Esophagus muscularis mucosa (tissue), 4 donors: ENCODE measurements at regions not wholly inside any gene's neighbourhood (a gene's known extent, or its start where the extent isn't known, plus 50 kb on each side); places are given as distances from the start of the nearest gene placed in this dataset.

Source experiments
- DNase-seq: peaks from one replicate; pipeline ENCODE4 v3.0.0-alpha.2; 2017; ENCODE audit errors: extremely low spot score
- H3K27ac ChIP-seq, 4 donors: fragments of 200-600 bp; sonication (generic); replicated peaks in 1 of 4; 1 replicate in 3 of 4; 2 replicates in 1 of 4; pipeline ENCODE4 v1.5.1; 2016 to 2019; ENCODE audit warnings: mild to moderate bottlenecking in 1 of 4
- H3K27me3 ChIP-seq, 4 donors: fragments of 200-600 bp; sonication (generic); one replicate each; pipeline versions ENCODE4 v1.5.1 to v1.6.0; 2016 to 2019
- H3K36me3 ChIP-seq, 4 donors: fragments of 200-600 bp; sonication (generic); one replicate each; pipeline ENCODE4 v1.5.1; 2016 to 2019
- H3K4me1 ChIP-seq, 4 donors: fragments of 200-600 bp; sonication (generic); one replicate each; pipeline ENCODE4 v1.5.1; 2016 to 2019
- H3K4me3 ChIP-seq, 4 donors: fragments of 200-600 bp; sonication (generic); 1 replicate in 2 of 4; 2 replicates in 2 of 4; pipeline ENCODE4 v1.5.1; 2016 to 2019; ENCODE audit warnings: mild to moderate bottlenecking in 4 of 4, moderate library complexity in 1 of 4
- H3K9me3 ChIP-seq, 4 donors: fragments of 200-600 bp; sonication (generic); 1 replicate in 3 of 4; 2 replicates in 1 of 4; pipeline ENCODE4 v1.5.1; 2016 to 2019
- EP300 ChIP-seq: sonication (generic); formaldehyde crosslinking; IDR thresholded peaks from one replicate; pipeline ENCODE4 v1.6.1; 2017; ENCODE audit warnings: antibody characterized with exemption
- POLR2A ChIP-seq: fragments of 450-650 bp; IDR thresholded peaks from one replicate; pipeline ENCODE4 v1.6.1; 2017; ENCODE audit warnings: antibody characterized with exemption, moderate library complexity, mild to moderate bottlenecking, low read depth
- POLR2AphosphoS5 ChIP-seq, 2 donors: sonication (generic); formaldehyde crosslinking; IDR thresholded peaks; one replicate each; pipeline ENCODE4 v1.6.1; 2017; ENCODE audit warnings: antibody characterized with exemption in 2 of 2
- WGBS: methylation state at CpG from one replicate; pipeline ENCODE4 v1.1.5; 2018; 5-methylcytosine and 5-hydroxymethylcytosine counted together
- intact Hi-C: fragments of 100-400 bp; cut with DNase I; formaldehyde crosslinking; loops from one replicate; pipeline ENCODE4 v1.15.1; 2023
- TF ChIP-seq, protein P1 (sequence below), 3 experiments: fragments of 200-600 bp in 2 of 3; fragments of 450-650 bp in 1 of 3; sonication (generic) in 2 of 3; IDR thresholded peaks; one replicate each; pipeline ENCODE4 v1.5.1; 2017 to 2019; ENCODE audit warnings: antibody characterized with exemption in 3 of 3, mild to moderate bottlenecking in 2 of 3, moderate library complexity in 1 of 3

DNA sequence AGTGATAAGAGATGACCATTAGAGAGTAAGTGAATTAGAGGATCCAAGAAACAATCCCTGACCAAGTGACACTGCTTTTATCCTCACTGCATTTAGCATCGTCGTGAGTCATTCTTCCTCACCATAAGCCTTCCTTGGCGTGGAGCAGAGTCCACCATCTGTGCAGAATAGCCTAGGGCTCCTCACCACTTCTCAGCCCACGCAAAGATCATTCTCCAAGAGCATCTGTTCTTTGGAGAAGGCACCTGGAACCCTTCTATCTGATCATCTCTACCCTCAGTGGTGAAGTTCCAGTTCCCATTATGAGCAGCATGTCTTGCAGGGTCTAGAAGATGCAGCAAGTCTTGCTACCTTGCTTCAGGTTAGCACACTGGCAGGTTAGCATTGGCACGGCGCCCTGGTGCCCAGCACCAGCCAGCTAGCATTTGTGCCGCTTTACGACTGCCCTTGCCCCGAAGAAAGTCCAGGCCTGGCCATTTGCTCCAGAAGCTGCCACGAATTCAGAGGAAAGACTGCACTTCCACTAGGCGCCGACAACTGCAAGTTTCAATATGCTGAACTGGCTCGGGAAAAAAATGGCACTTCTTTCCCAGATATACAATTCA is 225.8 kb downstream of the TTC32 start:
- intact Hi-C loops = no loop called here
- H3K4me3 ChIP-seq = no peak overlapping the region
- no peaks in the 10 kb centered on the region for H3K9me3 ChIP-seq
- H3K36me3 ChIP-seq = no peaks in the 10 kb centered on the region
- 92% methylated on average over 12 of the region's 13 CpGs for WGBS
- H3K4me1 ChIP-seq = peaks cover 0 to 9% (median 0%) of the 10 kb centered on the region in 4 donors
- H3K27ac ChIP-seq = no peak overlapping the region
- TF ChIP-seq EP300 (no peak), POLR2AphosphoS5 (IDR thresholded peaks at IDR 0.05) (no peak), POLR2A (no peak)
- TF ChIP-seq, protein P1, sequence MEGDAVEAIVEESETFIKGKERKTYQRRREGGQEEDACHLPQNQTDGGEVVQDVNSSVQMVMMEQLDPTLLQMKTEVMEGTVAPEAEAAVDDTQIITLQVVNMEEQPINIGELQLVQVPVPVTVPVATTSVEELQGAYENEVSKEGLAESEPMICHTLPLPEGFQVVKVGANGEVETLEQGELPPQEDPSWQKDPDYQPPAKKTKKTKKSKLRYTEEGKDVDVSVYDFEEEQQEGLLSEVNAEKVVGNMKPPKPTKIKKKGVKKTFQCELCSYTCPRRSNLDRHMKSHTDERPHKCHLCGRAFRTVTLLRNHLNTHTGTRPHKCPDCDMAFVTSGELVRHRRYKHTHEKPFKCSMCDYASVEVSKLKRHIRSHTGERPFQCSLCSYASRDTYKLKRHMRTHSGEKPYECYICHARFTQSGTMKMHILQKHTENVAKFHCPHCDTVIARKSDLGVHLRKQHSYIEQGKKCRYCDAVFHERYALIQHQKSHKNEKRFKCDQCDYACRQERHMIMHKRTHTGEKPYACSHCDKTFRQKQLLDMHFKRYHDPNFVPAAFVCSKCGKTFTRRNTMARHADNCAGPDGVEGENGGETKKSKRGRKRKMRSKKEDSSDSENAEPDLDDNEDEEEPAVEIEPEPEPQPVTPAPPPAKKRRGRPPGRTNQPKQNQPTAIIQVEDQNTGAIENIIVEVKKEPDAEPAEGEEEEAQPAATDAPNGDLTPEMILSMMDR (IDR thresholded peaks at IDR 0.05) = no peak
- DNase-seq = no peak
- H3K27me3 ChIP-seq = no peaks in the 10 kb centered on the region

DNA sequence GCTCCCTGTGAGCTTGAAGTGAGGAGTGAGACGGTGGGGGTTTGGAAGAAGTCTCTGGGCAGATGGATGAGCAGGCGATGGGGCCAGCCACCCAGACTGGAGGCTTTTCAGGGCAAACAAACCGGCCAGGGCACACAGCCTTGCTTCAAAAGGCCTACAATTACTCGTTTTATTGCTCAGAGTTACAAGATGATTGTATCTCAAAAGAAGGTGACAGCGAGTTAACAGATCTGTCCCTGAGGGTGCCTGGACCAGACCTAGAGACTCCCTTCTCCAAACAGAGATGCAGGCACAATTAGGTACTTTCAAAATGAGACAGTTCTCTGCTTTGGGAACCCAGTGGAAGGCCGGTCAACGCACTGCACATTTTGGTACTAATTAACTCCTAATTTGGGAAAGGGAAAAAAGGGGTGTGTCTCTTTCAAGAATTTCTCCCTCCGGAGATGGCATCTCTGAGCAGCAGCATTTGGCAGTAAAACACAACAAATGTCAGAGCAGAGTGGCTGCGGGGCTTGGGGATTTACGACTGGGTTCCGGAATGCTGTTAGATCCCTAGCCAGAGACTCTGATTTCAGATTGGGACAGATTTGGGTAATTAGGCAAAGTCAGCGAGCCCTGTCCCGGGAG is 226.7 kb downstream of the TTC32 start:
- Histone ChIP-seq H3K4me1 (peaks cover 0 to 9% (median 0%) of the 10 kb centered on the region in 4 donors), H3K4me3 (no peak overlapping the region), H3K27me3 (no peaks in the 10 kb centered on the region), H3K36me3 (no peaks in the 10 kb centered on the region), H3K9me3 (no peaks in the 10 kb centered on the region), H3K27ac (no peak overlapping the region)
- WGBS = 68% methylated on average over 13 of the region's 13 CpGs
- no peak for DNase-seq
- intact Hi-C loops = no loop called here
- TF ChIP-seq POLR2AphosphoS5 (IDR thresholded peaks at IDR 0.05) (no peak), POLR2A (no peak), EP300 (no peak)
- TF ChIP-seq, protein P1 (IDR thresholded peaks at IDR 0.05) = no peak

DNA sequence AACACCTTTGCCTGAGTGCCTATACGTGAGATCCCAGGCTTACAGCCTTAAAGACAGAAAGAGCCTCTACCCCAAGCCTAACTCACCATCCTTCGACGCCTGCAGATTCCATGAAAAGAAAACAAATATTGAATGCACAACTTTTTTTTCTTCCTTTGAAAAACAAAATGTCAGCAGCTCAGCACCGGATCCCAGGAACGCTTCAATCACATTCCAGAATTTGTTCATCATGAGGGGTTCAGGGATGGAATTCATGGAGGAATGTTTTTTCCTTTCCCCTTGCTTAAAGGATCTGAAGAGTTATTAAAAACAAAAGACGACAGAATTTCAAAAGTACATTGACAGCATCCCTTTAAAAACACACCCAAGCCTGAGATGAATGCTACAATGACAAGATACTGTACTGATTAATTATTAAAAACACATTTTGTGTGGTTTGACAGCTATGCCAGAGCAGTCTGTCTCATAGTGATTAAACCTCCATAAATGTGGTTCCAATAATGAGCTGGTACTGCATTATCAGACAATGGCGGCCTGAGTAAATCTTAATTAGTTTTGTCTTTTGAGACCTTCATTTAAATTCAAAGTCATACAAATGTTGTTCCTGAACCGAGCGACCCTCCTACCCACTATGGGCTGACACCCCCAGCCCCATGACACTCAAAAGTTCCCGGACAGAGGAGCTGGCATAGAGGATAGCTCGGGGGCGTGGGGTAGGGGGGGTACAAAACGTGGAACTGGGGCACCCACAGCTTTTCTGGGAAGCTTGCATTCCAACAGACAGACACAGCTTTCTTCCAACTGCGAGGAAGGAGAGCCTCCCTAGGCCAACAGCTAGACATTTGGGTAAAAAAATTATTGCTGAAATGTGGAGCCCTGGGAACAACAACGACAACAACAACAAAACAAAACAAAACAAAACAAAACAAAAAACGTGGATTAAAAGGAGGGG is 227.5 kb downstream of the TTC32 start:
- H3K36me3 ChIP-seq = no peaks in the 10 kb centered on the region
- intact Hi-C loops = no loop called here
- no peak overlapping the region for H3K27ac ChIP-seq
- no peak for TF ChIP-seq POLR2A
- TF ChIP-seq POLR2AphosphoS5 (IDR thresholded peaks at IDR 0.05) = no peak
- TF ChIP-seq EP300 = no peak
- TF ChIP-seq, protein P1 (IDR thresholded peaks at IDR 0.05) = no peak
- peaks cover 0 to 9% (median 0%) of the 10 kb centered on the region in 4 donors for H3K4me1 ChIP-seq
- no peak overlapping the region for H3K4me3 ChIP-seq
- DNase-seq = no peak
- whole genome bisulfite sequencing = 80% methylated on average over 16 of the region's 16 CpGs
- no peaks in the 10 kb centered on the region for H3K9me3 ChIP-seq
- no peaks in the 10 kb centered on the region for H3K27me3 ChIP-seq

DNA sequence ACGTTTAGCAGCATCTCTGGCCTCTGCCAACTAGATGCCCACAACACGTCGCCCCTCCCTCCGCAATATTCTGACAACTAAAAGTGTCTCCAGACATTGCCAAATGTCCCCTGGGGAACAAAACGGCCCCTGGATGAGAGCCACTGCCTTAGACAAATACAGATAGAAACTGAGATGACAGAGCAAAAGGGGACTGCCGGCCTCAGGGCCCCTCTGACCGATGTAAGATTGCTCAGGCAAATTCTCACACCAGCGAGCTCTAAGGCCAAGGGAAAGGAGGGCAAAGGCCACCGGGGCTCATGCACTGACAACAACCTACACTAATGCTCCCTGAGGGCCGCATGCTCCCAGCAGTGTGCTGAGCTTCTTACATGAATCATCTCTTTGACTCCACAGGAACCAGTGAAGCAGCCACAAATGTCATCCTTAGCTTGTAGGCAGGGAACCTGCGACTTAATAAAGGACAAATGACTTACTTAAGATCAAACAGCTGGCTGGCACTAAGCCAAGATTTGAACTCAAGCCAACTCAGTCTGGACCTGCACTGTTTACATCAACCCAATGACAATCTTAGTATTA is 228.5 kb downstream of the TTC32 start:
- no peak for DNase-seq
- TF ChIP-seq, protein P1 (IDR thresholded peaks at IDR 0.05) = no peak
- TF ChIP-seq POLR2AphosphoS5 (IDR thresholded peaks at IDR 0.05) = no peak
- TF ChIP-seq POLR2A = no peak
- no peak for TF ChIP-seq EP300
- H3K27me3 ChIP-seq = no peaks in the 10 kb centered on the region
- no peaks in the 10 kb centered on the region for H3K36me3 ChIP-seq
- no peak overlapping the region for H3K27ac ChIP-seq
- no peak overlapping the region for H3K4me3 ChIP-seq
- intact Hi-C loops = no loop called here
- peaks cover 0 to 9% (median 0%) of the 10 kb centered on the region in 4 donors for H3K4me1 ChIP-seq
- H3K9me3 ChIP-seq = no peaks in the 10 kb centered on the region
- WGBS = 81% methylated on average over 11 of the region's 11 CpGs
